ENCODE measurements at regions not wholly inside any gene's neighbourhood (a gene's known extent, or its start where the extent isn't known, plus 50 kb on each side); places are given as distances from the start of the nearest gene placed in this dataset.

GRCh38 chr2:150618245-150618895 lies 130.9 kb upstream of the RND3 start (continued):
- TF ChIP-seq CREM (CRISPR knock-in tag; IDR thresholded peaks at IDR 0.05) (no peak), NR2C2 (CRISPR knock-in tag; IDR thresholded peaks at IDR 0.05) (no peak)

- no peak overlapping the region for H3K4me3 Mint-ChIP-seq
- H3K36me3 Mint-ChIP-seq = no peaks in the 10 kb centered on the region
- POLR2A ChIA-PET = no interaction called here
- CTCF ChIA-PET = interaction anchor here (1.4 kb wide), 1 partner anchor 69 kb away, joined by 5 read pairs; no protein-coding TSS in a partner anchor
- no peak overlapping the region; the same call in 1 of the 2 replicates for H3K27ac Mint-ChIP-seq
- H3K9me3 Mint-ChIP-seq = peaks cover 18% of the 10 kb centered on the region
- DNase-seq (ENCODE audit: low spot score) (no peak), ATAC-seq (no peak)
- no peaks in the 10 kb centered on the region for H3K27me3 Mint-ChIP-seq (ENCODE audit: low read depth)
- H3K4me1 Mint-ChIP-seq = peaks cover 26% of the 10 kb centered on the region
- TF ChIP-seq E2F4 (CRISPR knock-in tag; IDR thresholded peaks at IDR 0.05; ENCODE audit: borderline replicate concordance, low read depth) (no peak), ATF3 (CRISPR knock-in tag; conservative IDR thresholded peaks at IDR 0.05) (no peak), ZNF138 (CRISPR knock-in tag; conservative IDR thresholded peaks at IDR 0.05) (no peak), PRDM15 (CRISPR knock-in tag; IDR thresholded peaks at IDR 0.05) (no peak), ZNF396 (CRISPR knock-in tag; IDR thresholded peaks at IDR 0.05; ENCODE audit: borderline replicate concordance) (no peak), TEAD1 (CRISPR knock-in tag; IDR thresholded peaks at IDR 0.05) (no peak), MYBL2 (CRISPR knock-in tag; IDR thresholded peaks at IDR 0.05) (no peak), FOXJ3 (CRISPR knock-in tag; IDR thresholded peaks at IDR 0.05; ENCODE audit: borderline replicate concordance) (no peak)
These were observed 130.0 kb upstream of the RND3 start for GRCh38 chr2:150617351-150617978.

- no peak for ATAC-seq
- DNase-seq (ENCODE audit: low spot score) = no peak
- Mint-ChIP-seq H3K27ac (no peak overlapping the region), H3K27me3 (ENCODE audit: low read depth) (no peaks in the 10 kb centered on the region), H3K4me3 (no peak overlapping the region), H3K9me3 (peaks cover 21% of the 10 kb centered on the region), H3K4me1 (peaks cover 22% of the 10 kb centered on the region), H3K36me3 (peaks cover 3% of the 10 kb centered on the region; the same call in 1 of the 2 replicates)
- POLR2A ChIA-PET = no interaction called here
- CTCF ChIA-PET = no interaction called here
- TF ChIP-seq STAT6 (CRISPR knock-in tag; conservative IDR thresholded peaks at IDR 0.05; ENCODE audit: low read depth) (no peak), ATF6 (CRISPR knock-in tag; IDR thresholded peaks at IDR 0.05) (no peak), MYBL2 (CRISPR knock-in tag; IDR thresholded peaks at IDR 0.05) (no peak), ELF4 (CRISPR knock-in tag; IDR thresholded peaks at IDR 0.05; ENCODE audit: low read depth) (no peak)
These were observed 125.7 kb upstream of the RND3 start for GRCh38 chr2:150612957-150613710.

All from WTC11 (cell line).